H1 (cell line): ENCODE measurements at regions not wholly inside any gene's neighbourhood (a gene's known extent, or its start where the extent isn't known, plus 50 kb on each side); places are given as distances from the start of the nearest gene placed in this dataset.

Experiments
- RAD21 ChIP-seq, 2 experiments: IDR thresholded peaks in 1 of 2; conservative IDR thresholded peaks in 1 of 2; 2 replicates each; pipeline ENCODE4 v1.6.1; 2011; ENCODE audit warnings: low read depth in 2 of 2, low read length in 2 of 2, improper control_type of control experiment in 1 of 2, inconsistent platforms in 1 of 2, mild to moderate bottlenecking in 1 of 2, moderate library complexity in 1 of 2
- RXRA ChIP-seq: IDR thresholded peaks from 2 replicates; pipeline ENCODE4 v1.6.1; 2011; ENCODE audit warnings: low read depth, mild to moderate bottlenecking, low read length, moderate library complexity; ENCODE audit not compliant: insufficient read depth
- TAF7 ChIP-seq: optimal IDR thresholded peaks from 2 replicates; pipeline ENCODE3; 2011; ENCODE audit warnings: low read depth, mild to moderate bottlenecking, inconsistent platforms, low read length, moderate library complexity, borderline replicate concordance
- TCF12 ChIP-seq: IDR thresholded peaks from 2 replicates; pipeline ENCODE4 v1.6.1; 2011; ENCODE audit warnings: low read depth, mild to moderate bottlenecking, low read length
- YY1 ChIP-seq: IDR thresholded peaks from 2 replicates; pipeline ENCODE4 v1.6.1; 2011; ENCODE audit warnings: low read depth, mild to moderate bottlenecking, low read length
- TF ChIP-seq, protein P1 (sequence below): IDR thresholded peaks from 2 replicates; pipeline ENCODE4 v1.6.1; 2012; ENCODE audit warnings: inconsistent platforms
- TF ChIP-seq, protein P2 (sequence below): IDR thresholded peaks from 2 replicates; pipeline ENCODE4 v1.6.1; 2012; ENCODE audit warnings: low read length, inconsistent platforms
- TF ChIP-seq, protein P3 (sequence below), 3 experiments: IDR thresholded peaks; 1 replicate in 2 of 3; 2 replicates in 1 of 3; pipeline versions ENCODE4 v1.5.1 to v1.6.1; 2011; ENCODE audit warnings: low read length in 3 of 3, mild to moderate bottlenecking in 3 of 3, inconsistent platforms in 2 of 3, low read depth in 1 of 3, moderate library complexity in 1 of 3; ENCODE audit not compliant: insufficient read depth in 1 of 3; ENCODE audit errors: control extremely low read depth in 1 of 3

DNA sequence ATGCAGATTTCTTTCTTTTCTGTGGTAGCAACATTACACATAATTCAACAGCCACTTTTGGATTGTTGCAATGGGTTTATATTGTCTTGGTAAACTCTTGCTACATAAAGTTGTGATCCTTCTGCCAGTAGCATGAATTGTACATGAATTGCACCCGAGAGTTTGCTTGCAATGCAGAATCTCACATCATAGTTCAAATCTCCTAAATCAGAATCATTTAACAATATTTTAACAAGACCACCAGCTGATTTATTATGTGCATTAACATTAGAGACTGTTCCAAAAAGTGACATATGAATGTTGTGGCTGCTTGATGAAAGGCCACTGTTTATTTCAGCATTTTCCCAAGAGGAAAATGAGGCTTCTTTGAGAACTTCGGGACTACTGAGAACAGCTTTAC, 1491.8 kb upstream of the NUDT12 start (continued):
- TF ChIP-seq YY1 (no peak), RAD21 (IDR thresholded peaks at IDR 0.05 in 1 of 2, conservative IDR thresholded peaks at IDR 0.05 in 1 of 2; ENCODE audit: low read depth in 2 of 2, low read length in 2 of 2) (no peak), RXRA (no peak), TAF7 (no peak), TCF12 (no peak)
- TF ChIP-seq, protein P1, sequence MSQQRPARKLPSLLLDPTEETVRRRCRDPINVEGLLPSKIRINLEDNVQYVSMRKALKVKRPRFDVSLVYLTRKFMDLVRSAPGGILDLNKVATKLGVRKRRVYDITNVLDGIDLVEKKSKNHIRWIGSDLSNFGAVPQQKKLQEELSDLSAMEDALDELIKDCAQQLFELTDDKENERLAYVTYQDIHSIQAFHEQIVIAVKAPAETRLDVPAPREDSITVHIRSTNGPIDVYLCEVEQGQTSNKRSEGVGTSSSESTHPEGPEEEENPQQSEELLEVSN: no peak
- TF ChIP-seq, protein P2, sequence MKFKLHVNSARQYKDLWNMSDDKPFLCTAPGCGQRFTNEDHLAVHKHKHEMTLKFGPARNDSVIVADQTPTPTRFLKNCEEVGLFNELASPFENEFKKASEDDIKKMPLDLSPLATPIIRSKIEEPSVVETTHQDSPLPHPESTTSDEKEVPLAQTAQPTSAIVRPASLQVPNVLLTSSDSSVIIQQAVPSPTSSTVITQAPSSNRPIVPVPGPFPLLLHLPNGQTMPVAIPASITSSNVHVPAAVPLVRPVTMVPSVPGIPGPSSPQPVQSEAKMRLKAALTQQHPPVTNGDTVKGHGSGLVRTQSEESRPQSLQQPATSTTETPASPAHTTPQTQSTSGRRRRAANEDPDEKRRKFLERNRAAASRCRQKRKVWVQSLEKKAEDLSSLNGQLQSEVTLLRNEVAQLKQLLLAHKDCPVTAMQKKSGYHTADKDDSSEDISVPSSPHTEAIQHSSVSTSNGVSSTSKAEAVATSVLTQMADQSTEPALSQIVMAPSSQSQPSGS: no peak
- TF ChIP-seq, protein P3, sequence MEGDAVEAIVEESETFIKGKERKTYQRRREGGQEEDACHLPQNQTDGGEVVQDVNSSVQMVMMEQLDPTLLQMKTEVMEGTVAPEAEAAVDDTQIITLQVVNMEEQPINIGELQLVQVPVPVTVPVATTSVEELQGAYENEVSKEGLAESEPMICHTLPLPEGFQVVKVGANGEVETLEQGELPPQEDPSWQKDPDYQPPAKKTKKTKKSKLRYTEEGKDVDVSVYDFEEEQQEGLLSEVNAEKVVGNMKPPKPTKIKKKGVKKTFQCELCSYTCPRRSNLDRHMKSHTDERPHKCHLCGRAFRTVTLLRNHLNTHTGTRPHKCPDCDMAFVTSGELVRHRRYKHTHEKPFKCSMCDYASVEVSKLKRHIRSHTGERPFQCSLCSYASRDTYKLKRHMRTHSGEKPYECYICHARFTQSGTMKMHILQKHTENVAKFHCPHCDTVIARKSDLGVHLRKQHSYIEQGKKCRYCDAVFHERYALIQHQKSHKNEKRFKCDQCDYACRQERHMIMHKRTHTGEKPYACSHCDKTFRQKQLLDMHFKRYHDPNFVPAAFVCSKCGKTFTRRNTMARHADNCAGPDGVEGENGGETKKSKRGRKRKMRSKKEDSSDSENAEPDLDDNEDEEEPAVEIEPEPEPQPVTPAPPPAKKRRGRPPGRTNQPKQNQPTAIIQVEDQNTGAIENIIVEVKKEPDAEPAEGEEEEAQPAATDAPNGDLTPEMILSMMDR (IDR thresholded peaks at IDR 0.05; ENCODE audit: control extremely low read depth in 1 of 3, insufficient read depth in 1 of 3, low read depth in 1 of 3, low read length in 3 of 3): no peak
